MM.1S (cell line): ENCODE measurements at regions not wholly inside any gene's neighbourhood (a gene's known extent, or its start where the extent isn't known, plus 50 kb on each side); places are given as distances from the start of the nearest gene placed in this dataset.

ENCODE experiments used
- DNase-seq: peaks from one replicate; pipeline ENCODE4 v3.0.0-alpha.2; 2015
- H2AFZ ChIP-seq: fragments of 300-600 bp; sonication (generic); 2 replicates; pipeline ENCODE4 v1.6.0; 2016; ENCODE audit warnings: antibody characterized with exemption, low read length
- H3F3A ChIP-seq: fragments of 300-600 bp; sonication (generic); 2 replicates; pipeline ENCODE4 v1.6.1; 2016; ENCODE audit warnings: mild to moderate bottlenecking, antibody characterized with exemption, low read length, moderate library complexity, mixed read lengths; ENCODE audit not compliant: insufficient read depth
- H3K27ac ChIP-seq: fragments of 300-600 bp; sonication (generic); 2 replicates; pipeline ENCODE4 v1.5.1; 2016; ENCODE audit warnings: mild to moderate bottlenecking, low read length
- H3K27me3 ChIP-seq: fragments of 300-600 bp; sonication (generic); replicated peaks from 2 replicates; pipeline ENCODE4 v1.6.0; 2016; ENCODE audit warnings: low read length; ENCODE audit not compliant: insufficient read depth
- H3K36me3 ChIP-seq: fragments of 300-600 bp; sonication (generic); replicated peaks from 2 replicates; pipeline ENCODE4 v1.6.1; 2016; ENCODE audit warnings: mild to moderate bottlenecking, low read length, mixed read lengths; ENCODE audit not compliant: insufficient read depth
- H3K4me1 ChIP-seq: fragments of 300-600 bp; sonication (generic); 2 replicates; pipeline ENCODE4 v1.6.1; 2016; ENCODE audit warnings: low read length, mixed read lengths
- H3K4me2 ChIP-seq: fragments of 300-600 bp; sonication (generic); 2 replicates; pipeline ENCODE4 v1.6.0; 2016; ENCODE audit warnings: low read depth, low read length
- H3K4me3 ChIP-seq: fragments of 300-600 bp; sonication (generic); 2 replicates; pipeline ENCODE4 v1.5.1; 2016; ENCODE audit warnings: low read length, mixed read lengths
- H3K79me2 ChIP-seq: fragments of 300-600 bp; sonication (generic); 2 replicates; pipeline ENCODE4 v1.6.1; 2016; ENCODE audit warnings: mixed run types, low read length, mixed read lengths
- H3K9ac ChIP-seq: fragments of 300-600 bp; sonication (generic); 2 replicates; pipeline ENCODE4 v1.6.1; 2016; ENCODE audit warnings: low read length, mixed read lengths
- H3K9me2 ChIP-seq: fragments of 300-600 bp; sonication (generic); replicated peaks from 2 replicates; pipeline ENCODE4 v1.6.1; 2016; ENCODE audit warnings: mild to moderate bottlenecking, low read length, mixed read lengths; ENCODE audit not compliant: insufficient read depth
- H3K9me3 ChIP-seq: fragments of 300-600 bp; sonication (generic); replicated peaks from 2 replicates; pipeline ENCODE4 v1.6.1; 2016; ENCODE audit warnings: mild to moderate bottlenecking, low read length, mixed read lengths; ENCODE audit not compliant: insufficient read depth
- H4K20me1 ChIP-seq: fragments of 300-600 bp; sonication (generic); 2 replicates; pipeline ENCODE4 v1.6.1; 2016; ENCODE audit warnings: mild to moderate bottlenecking, low read length, moderate library complexity, mixed read lengths; ENCODE audit not compliant: insufficient read depth
- CTCF ChIP-seq: fragments of 300-600 bp; sonication (generic); IDR thresholded peaks from 2 replicates; pipeline ENCODE4 v1.5.1; 2016; ENCODE audit warnings: antibody characterized with exemption, low read length, mixed read lengths
- EZH2 ChIP-seq: fragments of 300-600 bp; sonication (generic); optimal IDR thresholded peaks from 2 replicates; pipeline ENCODE3; 2017; ENCODE audit warnings: low read depth, mild to moderate bottlenecking, antibody characterized with exemption, low read length, mixed read lengths
- EZH2phosphoT487 ChIP-seq: fragments of 300-600 bp; sonication (generic); IDR thresholded peaks from 2 replicates; pipeline ENCODE4 v1.6.1; 2018; ENCODE audit warnings: antibody characterized with exemption, low read length

GRCh38 chr12:53852992-53853391 is 85.6 kb upstream of the HOXC13 start:
- Histone ChIP-seq H3K9ac (no peak overlapping the region), H3K4me3 (no peak overlapping the region), H4K20me1 (no peaks in the 10 kb centered on the region), H3K9me2 (no peaks in the 10 kb centered on the region), H3K4me1 (no peaks in the 10 kb centered on the region), H3K79me2 (no peaks in the 10 kb centered on the region), H3K27me3 (no peaks in the 10 kb centered on the region), H3K4me2 (no peak overlapping the region), H3F3A (no peaks in the 10 kb centered on the region), H2AFZ (no peak overlapping the region), H3K36me3 (no peaks in the 10 kb centered on the region), H3K27ac (no peak overlapping the region), H3K9me3 (no peaks in the 10 kb centered on the region)
- TF ChIP-seq EZH2phosphoT487 (no peak), EZH2 (no peak), CTCF (no peak)
- no peak for DNase-seq

GRCh38 chr12:53854701-53855316 is 83.8 kb upstream of the HOXC13 start:
- DNase-seq, result no peak
- TF ChIP-seq EZH2 (no peak), CTCF (no peak), EZH2phosphoT487 (no peak)
- no peaks in the 10 kb centered on the region for H3K27me3 ChIP-seq
- H2AFZ ChIP-seq, result no peak overlapping the region
- H3K4me3 ChIP-seq, result no peak overlapping the region
- no peak overlapping the region for H3K9ac ChIP-seq
- no peaks in the 10 kb centered on the region for H4K20me1 ChIP-seq
- no peak overlapping the region for H3K27ac ChIP-seq
- H3F3A ChIP-seq, result no peaks in the 10 kb centered on the region
- H3K4me1 ChIP-seq, result no peaks in the 10 kb centered on the region
- no peak overlapping the region for H3K4me2 ChIP-seq
- no peaks in the 10 kb centered on the region for H3K9me2 ChIP-seq
- no peaks in the 10 kb centered on the region for H3K9me3 ChIP-seq
- H3K36me3 ChIP-seq, result no peaks in the 10 kb centered on the region
- no peaks in the 10 kb centered on the region for H3K79me2 ChIP-seq

GRCh38 chr12:53856132-53856531 is 82.5 kb upstream of the HOXC13 start:
- Histone ChIP-seq H2AFZ (no peak overlapping the region), H3K4me3 (no peak overlapping the region), H3K9ac (no peak overlapping the region), H3F3A (no peaks in the 10 kb centered on the region), H3K79me2 (no peaks in the 10 kb centered on the region), H4K20me1 (no peaks in the 10 kb centered on the region), H3K27ac (no peak overlapping the region), H3K9me2 (no peaks in the 10 kb centered on the region), H3K4me2 (no peak overlapping the region), H3K9me3 (no peaks in the 10 kb centered on the region), H3K4me1 (no peaks in the 10 kb centered on the region), H3K36me3 (no peaks in the 10 kb centered on the region), H3K27me3 (no peaks in the 10 kb centered on the region)
- no peak for DNase-seq
- TF ChIP-seq EZH2phosphoT487 (no peak), CTCF (no peak), EZH2 (no peak)
